HG02623 (cell line): ENCODE measurements at regions not wholly inside any gene's neighbourhood (a gene's known extent, or its start where the extent isn't known, plus 50 kb on each side); places are given as distances from the start of the nearest gene placed in this dataset.
A peak's percentile ranks its signal among the peaks of the same experiment; 100 is the strongest.
"Not testable (repeated sequence)": the region's sequence is repeated elsewhere in the genome, so short reads cannot be mapped to it uniquely, and the experiment has no call there.

Experiments
- ATAC-seq: cut with Tn5 transposase; IDR thresholded peaks from one replicate; pipeline ENCODE4 v1.9.1; 2021; ENCODE audit warnings: moderate library complexity; ENCODE audit not compliant: unreplicated experiment

GRCh38 chr12:74334780-74335179, 202.9 kb upstream of the ATXN7L3B start:
- no peak for ATAC-seq

- no peak for ATAC-seq
Measured at GRCh38 chr12:74337951-74338350, 199.7 kb upstream of the ATXN7L3B start.

GRCh38 chr12:74339211-74339610, 198.4 kb upstream of the ATXN7L3B start:
- ATAC-seq = no peak

- no peak for ATAC-seq
Measured at GRCh38 chr12:74349925-74350324, 187.7 kb upstream of the ATXN7L3B start.

- ATAC-seq = peak; percentile 86
Measured at GRCh38 chr12:74365178-74365964, 172.3 kb upstream of the ATXN7L3B start.

GRCh38 chr12:74370608-74371216, 166.9 kb upstream of the ATXN7L3B start:
- ATAC-seq = no peak

GRCh38 chr12:74379114-74379513, 158.5 kb upstream of the ATXN7L3B start:
- no peak for ATAC-seq

- no peak for ATAC-seq
Measured at GRCh38 chr12:74381958-74382357, 155.7 kb upstream of the ATXN7L3B start.

GRCh38 chr12:74382983-74383382, 154.7 kb upstream of the ATXN7L3B start:
- no peak for ATAC-seq

GRCh38 chr12:74391283-74391682, 146.4 kb upstream of the ATXN7L3B start:
- no peak for ATAC-seq

- ATAC-seq = no peak
Measured at GRCh38 chr12:74393272-74393671, 144.4 kb upstream of the ATXN7L3B start.

GRCh38 chr12:74394647-74395046, 143.0 kb upstream of the ATXN7L3B start:
- no peak for ATAC-seq

GRCh38 chr12:74401035-74401434, 136.6 kb upstream of the ATXN7L3B start:
- ATAC-seq = no peak

GRCh38 chr12:74401966-74402365, 135.7 kb upstream of the ATXN7L3B start:
- ATAC-seq = no peak

GRCh38 chr12:74403221-74403470, 134.5 kb upstream of the ATXN7L3B start:
- ATAC-seq = not testable (repeated sequence)

- ATAC-seq = no peak
Measured at GRCh38 chr12:74408601-74409166, 129.0 kb upstream of the ATXN7L3B start.

- ATAC-seq = no peak
Measured at GRCh38 chr12:74412606-74413230, 124.9 kb upstream of the ATXN7L3B start.

- ATAC-seq = peak; percentile 72
Measured at GRCh38 chr12:74415633-74416032, 122.0 kb upstream of the ATXN7L3B start.

- no peak for ATAC-seq
Measured at GRCh38 chr12:74418573-74418972, 119.1 kb upstream of the ATXN7L3B start.

- no peak for ATAC-seq
Measured at GRCh38 chr12:74424778-74425177, 112.9 kb upstream of the ATXN7L3B start.

- ATAC-seq = no peak
Measured at GRCh38 chr12:74426091-74426490, 111.5 kb upstream of the ATXN7L3B start.

- no peak for ATAC-seq
Measured at GRCh38 chr12:74429535-74429934, 108.1 kb upstream of the ATXN7L3B start.
